OCI-LY3 (cell line): ENCODE measurements at regions not wholly inside any gene's neighbourhood (a gene's known extent, or its start where the extent isn't known, plus 50 kb on each side); places are given as distances from the start of the nearest gene placed in this dataset.

Experiments
- H2AFZ ChIP-seq: fragments of 200-600, 300-600 bp; shearing (Covaris generic); 2 replicates; pipeline ENCODE4 v1.6.0; 2014; ENCODE audit warnings: antibody characterized with exemption, low read depth, low read length
- H3K27ac ChIP-seq: fragments of 200-600, 300-600 bp; sonication (generic); 2 replicates; pipeline ENCODE4 v1.5.1; 2014; ENCODE audit warnings: mild to moderate bottlenecking, low read length, moderate library complexity, mixed read lengths
- H3K27me3 ChIP-seq: fragments of 200-600, 300-600 bp; sonication (generic); 2 replicates; pipeline ENCODE4 v1.6.1; 2014; ENCODE audit warnings: low read depth, low read length, mixed read lengths
- H3K36me3 ChIP-seq: fragments of 200-600, 300-600 bp; sonication (generic); replicated peaks from 2 replicates; pipeline ENCODE3; 2014; ENCODE audit warnings: low read depth, low read length, mixed read lengths
- H3K4me1 ChIP-seq: fragments of 300-600, 200-600 bp; sonication (generic); 2 replicates; pipeline ENCODE4 v1.6.1; 2014; ENCODE audit warnings: low read length, mixed read lengths
- H3K4me2 ChIP-seq: fragments of 200-600, 300-600 bp; sonication (generic); 2 replicates; pipeline ENCODE4 v1.6.1; 2014; ENCODE audit warnings: low read length, mixed read lengths
- H3K4me3 ChIP-seq: fragments of 300-600, 200-600 bp; sonication (generic); 2 replicates; pipeline ENCODE4 v1.5.1; 2014; ENCODE audit warnings: antibody characterized with exemption, mild to moderate bottlenecking, low read length, moderate library complexity
- H3K79me2 ChIP-seq: fragments of 300-600, 200-600 bp; shearing (Covaris generic); 2 replicates; pipeline ENCODE4 v1.6.1; 2014; ENCODE audit warnings: mild to moderate bottlenecking, low read length, mixed read lengths
- H3K9ac ChIP-seq: fragments of 300-600, 200-600 bp; shearing (Covaris generic); 2 replicates; pipeline ENCODE4 v1.6.0; 2014; ENCODE audit warnings: mild to moderate bottlenecking, low read length, moderate library complexity
- H3K9me3 ChIP-seq: fragments of 200-600, 300-600 bp; shearing (Covaris generic); 2 replicates; pipeline ENCODE4 v1.6.1; 2014; ENCODE audit warnings: low read length, mixed read lengths; ENCODE audit not compliant: insufficient read depth
- H4K20me1 ChIP-seq: fragments of 200-600, 300-600 bp; sonication (generic); 2 replicates; pipeline ENCODE4 v1.6.1; 2016; ENCODE audit warnings: low read length, mixed read lengths; ENCODE audit not compliant: insufficient read depth
- EZH2phosphoT487 ChIP-seq: fragments of 200-600 bp; shearing (Covaris generic); IDR thresholded peaks from 2 replicates; pipeline ENCODE4 v1.6.1; 2018; ENCODE audit warnings: antibody characterized with exemption, mixed run types, low read depth
- TF ChIP-seq, protein P1 (sequence below): fragments of 200-600, 300-600 bp; sonication (generic); IDR thresholded peaks from 2 replicates; pipeline ENCODE4 v1.5.1; 2014; ENCODE audit warnings: antibody characterized with exemption, low read length, low read depth

DNA sequence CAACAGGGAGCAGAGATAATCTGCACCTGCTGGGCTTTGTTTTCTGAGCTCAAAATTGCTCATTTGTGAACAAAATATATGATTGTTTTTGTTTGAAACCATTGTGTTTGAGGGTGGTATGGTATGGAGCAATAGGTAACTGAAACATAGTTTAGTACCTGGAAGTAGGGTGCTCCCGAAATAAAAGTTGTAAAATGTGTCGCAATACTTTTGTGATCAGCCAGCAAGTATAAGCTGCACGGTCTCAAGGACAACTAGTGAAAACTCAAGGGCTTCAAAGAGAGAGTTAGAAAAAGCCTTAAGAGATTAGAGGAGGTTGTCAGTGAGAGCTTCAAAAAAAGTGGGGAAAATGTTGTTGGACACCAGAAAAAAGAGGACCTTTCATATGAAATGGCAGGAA is 579.8 kb upstream of the POU3F2 start:
- no peaks in the 10 kb centered on the region for H3K4me1 ChIP-seq
- no peaks in the 10 kb centered on the region for H4K20me1 ChIP-seq
- no peaks in the 10 kb centered on the region for H3K36me3 ChIP-seq
- no peak overlapping the region for H2AFZ ChIP-seq
- H3K4me2 ChIP-seq: no peak overlapping the region
- no peaks in the 10 kb centered on the region for H3K9me3 ChIP-seq
- TF ChIP-seq EZH2phosphoT487: no peak
- TF ChIP-seq, protein P1, sequence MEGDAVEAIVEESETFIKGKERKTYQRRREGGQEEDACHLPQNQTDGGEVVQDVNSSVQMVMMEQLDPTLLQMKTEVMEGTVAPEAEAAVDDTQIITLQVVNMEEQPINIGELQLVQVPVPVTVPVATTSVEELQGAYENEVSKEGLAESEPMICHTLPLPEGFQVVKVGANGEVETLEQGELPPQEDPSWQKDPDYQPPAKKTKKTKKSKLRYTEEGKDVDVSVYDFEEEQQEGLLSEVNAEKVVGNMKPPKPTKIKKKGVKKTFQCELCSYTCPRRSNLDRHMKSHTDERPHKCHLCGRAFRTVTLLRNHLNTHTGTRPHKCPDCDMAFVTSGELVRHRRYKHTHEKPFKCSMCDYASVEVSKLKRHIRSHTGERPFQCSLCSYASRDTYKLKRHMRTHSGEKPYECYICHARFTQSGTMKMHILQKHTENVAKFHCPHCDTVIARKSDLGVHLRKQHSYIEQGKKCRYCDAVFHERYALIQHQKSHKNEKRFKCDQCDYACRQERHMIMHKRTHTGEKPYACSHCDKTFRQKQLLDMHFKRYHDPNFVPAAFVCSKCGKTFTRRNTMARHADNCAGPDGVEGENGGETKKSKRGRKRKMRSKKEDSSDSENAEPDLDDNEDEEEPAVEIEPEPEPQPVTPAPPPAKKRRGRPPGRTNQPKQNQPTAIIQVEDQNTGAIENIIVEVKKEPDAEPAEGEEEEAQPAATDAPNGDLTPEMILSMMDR: no peak
- no peaks in the 10 kb centered on the region for H3K79me2 ChIP-seq
- H3K9ac ChIP-seq: no peak overlapping the region
- no peak overlapping the region for H3K4me3 ChIP-seq
- no peak overlapping the region for H3K27ac ChIP-seq
- no peaks in the 10 kb centered on the region for H3K27me3 ChIP-seq

DNA sequence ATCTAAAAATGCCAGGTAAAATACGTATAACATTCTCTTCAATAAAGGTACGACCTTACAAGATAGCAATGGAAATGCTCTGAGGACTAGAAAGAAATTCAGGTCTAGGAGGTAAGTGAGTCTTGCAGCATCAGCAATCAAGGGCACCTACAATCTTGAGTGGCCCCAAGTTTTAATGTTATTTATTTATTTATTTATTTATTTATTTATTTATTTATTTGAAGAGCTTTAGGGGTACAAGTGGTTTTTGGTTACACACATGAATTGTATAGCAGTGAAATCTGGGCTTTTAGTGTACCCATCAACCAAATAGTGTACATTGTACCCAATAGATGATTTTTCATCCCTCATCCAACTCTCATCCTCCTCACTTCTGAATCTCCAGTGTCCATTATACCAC is 574.0 kb upstream of the POU3F2 start:
- no peaks in the 10 kb centered on the region for H4K20me1 ChIP-seq
- H3K9ac ChIP-seq: no peak overlapping the region
- no peak overlapping the region for H3K4me3 ChIP-seq
- no peaks in the 10 kb centered on the region for H3K36me3 ChIP-seq
- H3K4me2 ChIP-seq: no peak overlapping the region
- no peak for TF ChIP-seq EZH2phosphoT487
- TF ChIP-seq, protein P1: no peak
- no peak overlapping the region for H3K27ac ChIP-seq
- H3K4me1 ChIP-seq: peaks cover 9% of the 10 kb centered on the region
- H3K9me3 ChIP-seq: no peaks in the 10 kb centered on the region
- H3K79me2 ChIP-seq: no peaks in the 10 kb centered on the region
- H2AFZ ChIP-seq: no peak overlapping the region
- H3K27me3 ChIP-seq: no peaks in the 10 kb centered on the region

GRCh38 chr6:98272060-98272459 is 562.3 kb upstream of the POU3F2 start:
- no peak overlapping the region for H3K4me2 ChIP-seq
- TF ChIP-seq EZH2phosphoT487: no peak
- TF ChIP-seq, protein P1: no peak

GRCh38 chr6:98274691-98275090 is 559.7 kb upstream of the POU3F2 start:
- H3K4me3 ChIP-seq: no peak overlapping the region
- TF ChIP-seq, protein P1: no peak
- TF ChIP-seq EZH2phosphoT487: no peak
- H3K27ac ChIP-seq: no peak overlapping the region
- no peaks in the 10 kb centered on the region for H3K9me3 ChIP-seq
- no peaks in the 10 kb centered on the region for H3K36me3 ChIP-seq
- H3K4me1 ChIP-seq: no peaks in the 10 kb centered on the region
- no peaks in the 10 kb centered on the region for H3K27me3 ChIP-seq
- H2AFZ ChIP-seq: no peak overlapping the region
- no peaks in the 10 kb centered on the region for H3K79me2 ChIP-seq
- H4K20me1 ChIP-seq: no peaks in the 10 kb centered on the region
- no peak overlapping the region for H3K4me2 ChIP-seq
- H3K9ac ChIP-seq: no peak overlapping the region

More at GRCh38 chr6:98272060-98272459, 562.3 kb upstream of the POU3F2 start:
- no peaks in the 10 kb centered on the region for H3K27me3 ChIP-seq
- no peaks in the 10 kb centered on the region for H4K20me1 ChIP-seq
- no peak overlapping the region for H3K9ac ChIP-seq
- H3K27ac ChIP-seq: no peak overlapping the region
- H3K79me2 ChIP-seq: no peaks in the 10 kb centered on the region
- H3K36me3 ChIP-seq: no peaks in the 10 kb centered on the region
- H3K4me1 ChIP-seq: no peaks in the 10 kb centered on the region
- no peaks in the 10 kb centered on the region for H3K9me3 ChIP-seq
- no peak overlapping the region for H3K4me3 ChIP-seq
- no peak overlapping the region for H2AFZ ChIP-seq
